M059J (cell line): ENCODE measurements at regions not wholly inside any gene's neighbourhood (a gene's known extent, or its start where the extent isn't known, plus 50 kb on each side); places are given as distances from the start of the nearest gene placed in this dataset.

Experiments
- DNase-seq: peaks from one replicate; pipeline ENCODE4 v3.0.0-alpha.2; 2012; ENCODE audit warnings: low read depth

GRCh38 chr12:60847281-60847680 lies 1251.5 kb downstream of the SLC16A7 start:
- no peak for DNase-seq

GRCh38 chr12:60849723-60850122 lies 1253.9 kb downstream of the SLC16A7 start:
- DNase-seq = no peak

GRCh38 chr12:60853407-60853806 lies 1257.6 kb downstream of the SLC16A7 start:
- no peak for DNase-seq

GRCh38 chr12:60863421-60863820 lies 1267.6 kb downstream of the SLC16A7 start:
- no peak for DNase-seq

GRCh38 chr12:60872219-60872618 lies 1276.4 kb downstream of the SLC16A7 start:
- no peak for DNase-seq

- DNase-seq = no peak
These were observed 1277.3 kb downstream of the SLC16A7 start for GRCh38 chr12:60872850-60873713.

GRCh38 chr12:60874091-60874490 lies 1278.3 kb downstream of the SLC16A7 start:
- DNase-seq = no peak

- DNase-seq = no peak
These were observed 1325.1 kb downstream of the SLC16A7 start for GRCh38 chr12:60920841-60921495.

GRCh38 chr12:60921541-60921940 lies 1325.7 kb downstream of the SLC16A7 start:
- peak; percentile 0 for DNase-seq

- DNase-seq = no peak
These were observed 1330.4 kb downstream of the SLC16A7 start for GRCh38 chr12:60926256-60926655.

- DNase-seq = no peak
These were observed 1330.1 kb upstream of the USP15 start for GRCh38 chr12:60930151-60930550.

GRCh38 chr12:60935981-60936761 lies 1324.0 kb upstream of the USP15 start:
- DNase-seq = no peak

GRCh38 chr12:60947533-60947932 lies 1312.7 kb upstream of the USP15 start:
- DNase-seq = no peak

GRCh38 chr12:60967128-60967527 lies 1293.1 kb upstream of the USP15 start:
- no peak for DNase-seq

- peak; percentile 3 for DNase-seq
These were observed 1282.2 kb upstream of the USP15 start for GRCh38 chr12:60977966-60978365.

GRCh38 chr12:60980558-60980957 lies 1279.6 kb upstream of the USP15 start:
- DNase-seq = no peak

- no peak for DNase-seq
These were observed 1278.7 kb upstream of the USP15 start for GRCh38 chr12:60981473-60981872.

- DNase-seq = no peak
These were observed 1268.1 kb upstream of the USP15 start for GRCh38 chr12:60992087-60992486.

GRCh38 chr12:60995256-60995825 lies 1264.9 kb upstream of the USP15 start:
- no peak for DNase-seq

GRCh38 chr12:60997869-60998378 lies 1262.3 kb upstream of the USP15 start:
- no peak for DNase-seq

- DNase-seq = no peak
These were observed 1251.0 kb upstream of the USP15 start for GRCh38 chr12:61009192-61009591.
